Naive thymus-derived CD4-positive, alpha-beta T cell (primary cell): ENCODE measurements at regions not wholly inside any gene's neighbourhood (a gene's known extent, or its start where the extent isn't known, plus 50 kb on each side); places are given as distances from the start of the nearest gene placed in this dataset.

Source experiments
- ATAC-seq: fragments of 150-1000 bp; cut with Tn5 transposase; 2 replicates; pipeline ENCODE4 v1.10.0; 2021; ENCODE audit warnings: mild to moderate bottlenecking, moderate library complexity
- CTCF ChIA-PET: fragments of 350-600 bp; sonication (Branson Sonifier 250); formaldehyde crosslinking; loops from one replicate; lab custom pipeline; 2021; ENCODE audit warnings: antibody characterized with exemption; lab: Charles Lee
- POLR2A ChIA-PET: fragments of 350-600 bp; sonication (Branson Sonifier 250); formaldehyde crosslinking; loops from one replicate; lab custom pipeline; 2021; ENCODE audit warnings: antibody characterized with exemption, inconsistent platforms; lab: Charles Lee
- DNase-seq, 9 donors: peaks; one replicate each; pipeline versions ENCODE4 v3.0.0 to v3.0.0-alpha.2; 2020 to 2022; ENCODE audit warnings: mixed read lengths in 1 of 9
- H3K27ac ChIP-seq: one replicate; pipeline ENCODE4 v1.7.0; 2013; ENCODE audit warnings: mild to moderate bottlenecking, low read depth, low read length, moderate library complexity
- H3K27me3 ChIP-seq, 2 donors: one replicate each; pipeline ENCODE4 v1.7.0; 2013; ENCODE audit warnings: low read length in 2 of 2, mild to moderate bottlenecking in 2 of 2, moderate library complexity in 2 of 2; ENCODE audit not compliant: control insufficient read depth in 2 of 2, insufficient read depth in 2 of 2
- H3K36me3 ChIP-seq, 3 experiments: 1 replicate in 2 of 3; 2 replicates in 1 of 3; pipeline ENCODE4 v1.7.0; 2013; ENCODE audit warnings: low read length in 3 of 3, mild to moderate bottlenecking in 3 of 3, moderate library complexity in 1 of 3; ENCODE audit not compliant: insufficient read depth in 3 of 3, control insufficient read depth in 2 of 3
- H3K4me1 ChIP-seq, 2 donors: one replicate each; pipeline ENCODE4 v1.7.0; 2013; ENCODE audit warnings: low read length in 2 of 2, mild to moderate bottlenecking in 2 of 2, moderate library complexity in 1 of 2; ENCODE audit not compliant: control insufficient read depth in 2 of 2, insufficient read depth in 2 of 2
- H3K4me3 ChIP-seq: 2 replicates; pipeline ENCODE4 v1.7.0; 2013; ENCODE audit warnings: mild to moderate bottlenecking, low read length
- H3K9me3 ChIP-seq, 3 experiments: 1 replicate in 2 of 3; 2 replicates in 1 of 3; pipeline ENCODE4 v1.7.0; 2013; ENCODE audit warnings: low read length in 3 of 3; ENCODE audit not compliant: control insufficient read depth in 2 of 3
- H3K27ac Mint-ChIP-seq, 9 donors: one replicate each; pipeline ENCODE4 v1.8.0; 2020 to 2022; ENCODE audit warnings: mixed read lengths in 9 of 9, mild to moderate bottlenecking in 8 of 9, moderate library complexity in 5 of 9, inconsistent platforms in 2 of 9
- H3K27me3 Mint-ChIP-seq, 5 donors: one replicate each; pipeline ENCODE4 v1.8.0; 2021 to 2022; ENCODE audit warnings: mixed read lengths in 5 of 5, mild to moderate bottlenecking in 1 of 5
- H3K36me3 Mint-ChIP-seq, 5 donors: one replicate each; pipeline ENCODE4 v1.8.0; 2020 to 2022; ENCODE audit warnings: mixed read lengths in 5 of 5, mild to moderate bottlenecking in 3 of 5, inconsistent platforms in 1 of 5
- H3K4me1 Mint-ChIP-seq, 7 donors: one replicate each; pipeline ENCODE4 v1.8.0; 2020 to 2022; ENCODE audit warnings: mixed read lengths in 7 of 7, mild to moderate bottlenecking in 3 of 7, inconsistent platforms in 1 of 7
- H3K4me3 Mint-ChIP-seq, 10 donors: one replicate each; pipeline ENCODE4 v1.8.0; 2020 to 2022; ENCODE audit warnings: mild to moderate bottlenecking in 10 of 10, mixed read lengths in 10 of 10, moderate library complexity in 6 of 10, inconsistent platforms in 2 of 10
- H3K9me3 Mint-ChIP-seq, 11 donors: one replicate each; pipeline ENCODE4 v1.8.0; 2020 to 2022; ENCODE audit warnings: mixed read lengths in 11 of 11, mild to moderate bottlenecking in 4 of 11, inconsistent platforms in 1 of 11, moderate library complexity in 1 of 11
- intact Hi-C, 2 donors: fragments of 100-400 bp; cut with micrococcal nuclease; formaldehyde crosslinking; loops; one replicate each; pipeline ENCODE4 v1.15.1; 2023

- DNase-seq: no peak
- no peaks in the 10 kb centered on the region for H3K4me1 ChIP-seq
- no peak overlapping the region for H3K27ac Mint-ChIP-seq
- peaks cover 0 to 43% (median 20%) of the 10 kb centered on the region in 11 donors for H3K9me3 Mint-ChIP-seq
- H3K27me3 Mint-ChIP-seq: peaks cover 0 to 5% (median 0%) of the 10 kb centered on the region in 5 donors
- H3K27me3 ChIP-seq: no peaks in the 10 kb centered on the region
- no peaks in the 10 kb centered on the region for H3K36me3 ChIP-seq
- ATAC-seq: no peak
- H3K4me3 Mint-ChIP-seq: no peak overlapping the region
- no peak overlapping the region for H3K27ac ChIP-seq
- ChIA-PET CTCF (no interaction called here), POLR2A (no interaction called here)
- intact Hi-C loops: no loop called here
- no peak overlapping the region for H3K4me3 ChIP-seq
- H3K4me1 Mint-ChIP-seq: no peaks in the 10 kb centered on the region
- peaks cover 0 to 10% (median 0%) of the 10 kb centered on the region in 3 experiments for H3K9me3 ChIP-seq
- H3K36me3 Mint-ChIP-seq: peaks cover 0 to 11% (median 0%) of the 10 kb centered on the region in 5 donors
These were observed 612.2 kb downstream of the TYW1 start for GRCh38 chr7:67608806-67609205.

GRCh38 chr7:67610897-67611296 is 614.3 kb downstream of the TYW1 start:
- Histone ChIP-seq H3K27me3 (no peaks in the 10 kb centered on the region), H3K36me3 (no peaks in the 10 kb centered on the region), H3K4me1 (no peaks in the 10 kb centered on the region), H3K9me3 (peaks cover 0 to 5% (median 0%) of the 10 kb centered on the region in 3 experiments), H3K27ac (no peak overlapping the region), H3K4me3 (no peak overlapping the region)
- H3K27me3 Mint-ChIP-seq: peaks cover 0 to 5% (median 0%) of the 10 kb centered on the region in 5 donors
- no peak overlapping the region for H3K27ac Mint-ChIP-seq
- no peak overlapping the region for H3K4me3 Mint-ChIP-seq
- H3K36me3 Mint-ChIP-seq: peaks cover 0 to 7% (median 0%) of the 10 kb centered on the region in 5 donors
- intact Hi-C loops: no loop called here
- DNase-seq (no peak), ATAC-seq (no peak)
- H3K4me1 Mint-ChIP-seq: no peaks in the 10 kb centered on the region
- H3K9me3 Mint-ChIP-seq: peaks cover 3 to 37% (median 13%) of the 10 kb centered on the region in 11 donors
- CTCF ChIA-PET: no interaction called here
- POLR2A ChIA-PET: no interaction called here

DNA sequence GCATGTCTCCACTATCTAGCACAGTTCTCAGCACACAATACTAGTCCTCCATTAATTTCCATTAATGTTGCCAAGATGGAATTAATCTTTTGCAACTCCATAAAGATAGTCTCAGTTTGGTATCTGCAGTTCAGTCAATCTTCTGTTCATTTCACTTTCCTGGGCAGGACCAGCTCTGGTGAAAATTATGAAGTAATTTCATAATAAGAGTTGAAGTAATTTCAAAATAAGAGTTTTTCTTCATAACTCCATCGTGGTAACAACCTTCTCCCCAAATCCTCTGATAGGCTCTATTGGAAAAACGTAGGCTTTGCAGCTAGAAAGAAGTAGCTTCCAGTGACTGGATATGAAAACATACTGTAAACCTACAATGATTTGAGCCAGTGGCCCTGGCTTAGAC is 618.2 kb downstream of the TYW1 start:
- H3K4me1 ChIP-seq: no peaks in the 10 kb centered on the region
- ChIA-PET CTCF (no interaction called here), POLR2A (no interaction called here)
- Mint-ChIP-seq H3K4me3 (no peak overlapping the region), H3K9me3 (peaks cover 2 to 32% (median 12%) of the 10 kb centered on the region in 11 donors), H3K4me1 (no peaks in the 10 kb centered on the region), H3K27me3 (peaks cover 0 to 19% (median 4%) of the 10 kb centered on the region in 5 donors), H3K27ac (no peak overlapping the region), H3K36me3 (peaks cover 0 to 5% (median 0%) of the 10 kb centered on the region in 5 donors)
- no peak for DNase-seq
- H3K27me3 ChIP-seq: no peaks in the 10 kb centered on the region
- no peak for ATAC-seq
- H3K27ac ChIP-seq: no peak overlapping the region
- H3K4me3 ChIP-seq: no peak overlapping the region
- no peaks in the 10 kb centered on the region for H3K36me3 ChIP-seq
- peaks cover 0 to 5% (median 0%) of the 10 kb centered on the region in 3 experiments for H3K9me3 ChIP-seq
- intact Hi-C loops: no loop called here

DNA sequence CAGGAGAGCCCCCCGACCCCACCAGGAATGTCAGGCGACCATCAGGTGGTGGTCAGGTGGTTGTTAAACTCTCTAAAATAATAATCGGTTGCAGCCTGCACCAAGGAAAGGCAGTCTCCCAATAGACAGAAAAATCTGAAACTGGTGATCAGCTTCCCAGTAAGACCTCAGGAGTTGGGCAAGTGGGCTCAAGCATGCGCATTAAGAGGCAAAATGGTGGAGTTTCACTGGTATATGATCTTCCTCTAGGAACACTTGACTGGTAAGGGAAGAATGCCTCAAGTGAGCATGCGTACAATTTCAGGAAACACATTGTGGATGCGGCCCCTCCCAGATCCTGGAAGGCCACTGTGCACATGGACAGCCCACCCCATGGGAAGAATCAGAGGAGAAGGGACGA is 619.9 kb downstream of the TYW1 start:
- no peak overlapping the region for H3K27ac Mint-ChIP-seq
- ChIA-PET CTCF (no interaction called here), POLR2A (no interaction called here)
- H3K4me1 Mint-ChIP-seq: no peaks in the 10 kb centered on the region
- Histone ChIP-seq H3K36me3 (no peaks in the 10 kb centered on the region), H3K27me3 (no peaks in the 10 kb centered on the region), H3K4me1 (no peaks in the 10 kb centered on the region), H3K27ac (no peak overlapping the region), H3K9me3 (peaks cover 0 to 5% (median 0%) of the 10 kb centered on the region in 3 experiments), H3K4me3 (no peak overlapping the region)
- intact Hi-C loops: no loop called here
- peaks cover 2 to 26% (median 8%) of the 10 kb centered on the region in 11 donors for H3K9me3 Mint-ChIP-seq
- peaks cover 0 to 5% (median 0%) of the 10 kb centered on the region in 5 donors for H3K36me3 Mint-ChIP-seq
- no peak overlapping the region for H3K4me3 Mint-ChIP-seq
- no peak for ATAC-seq
- DNase-seq: no peak
- peaks cover 0 to 30% (median 14%) of the 10 kb centered on the region in 5 donors for H3K27me3 Mint-ChIP-seq

DNA sequence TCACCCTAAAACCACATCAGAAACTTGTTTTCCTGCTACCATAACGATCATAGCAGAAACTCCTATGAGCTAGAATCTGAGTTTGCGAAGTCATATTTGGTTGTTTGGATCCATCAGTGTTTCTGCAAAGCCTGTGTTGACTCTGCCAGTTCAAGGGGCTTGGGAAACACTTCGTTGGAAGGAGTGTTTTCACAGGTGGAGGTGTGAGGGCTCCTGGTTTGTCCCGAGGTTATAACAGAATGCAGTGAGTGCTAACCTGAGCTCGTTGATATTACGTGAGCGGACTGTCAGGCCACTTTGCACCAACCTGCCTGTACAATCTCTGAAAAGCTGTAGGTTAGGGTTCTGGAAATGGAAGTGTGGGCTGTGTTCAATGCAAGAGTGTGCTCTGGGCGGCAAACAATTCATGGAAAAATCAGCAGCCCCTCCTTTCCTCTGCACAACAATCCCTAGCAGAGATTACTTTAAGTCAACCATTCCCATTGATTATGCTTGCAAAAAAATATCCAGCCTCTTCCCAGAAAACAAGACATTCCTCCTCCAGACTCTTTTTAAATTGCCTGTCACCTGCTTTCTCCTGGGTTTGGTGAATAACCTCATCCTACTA is 622.0 kb downstream of the TYW1 start:
- intact Hi-C loops: no loop called here
- no peak for DNase-seq
- peaks cover 0 to 32% (median 14%) of the 10 kb centered on the region in 5 donors for H3K27me3 Mint-ChIP-seq
- Histone ChIP-seq H3K27me3 (no peaks in the 10 kb centered on the region), H3K4me3 (no peak overlapping the region), H3K9me3 (peaks cover 0 to 5% (median 0%) of the 10 kb centered on the region in 3 experiments), H3K36me3 (no peaks in the 10 kb centered on the region), H3K27ac (no peak overlapping the region), H3K4me1 (no peaks in the 10 kb centered on the region)
- no peak for ATAC-seq
- no peak overlapping the region for H3K4me3 Mint-ChIP-seq
- no peaks in the 10 kb centered on the region for H3K36me3 Mint-ChIP-seq
- ChIA-PET CTCF (no interaction called here), POLR2A (no interaction called here)
- no peaks in the 10 kb centered on the region for H3K4me1 Mint-ChIP-seq
- peaks cover 0 to 20% (median 4%) of the 10 kb centered on the region in 11 donors for H3K9me3 Mint-ChIP-seq
- no peak overlapping the region for H3K27ac Mint-ChIP-seq

DNA sequence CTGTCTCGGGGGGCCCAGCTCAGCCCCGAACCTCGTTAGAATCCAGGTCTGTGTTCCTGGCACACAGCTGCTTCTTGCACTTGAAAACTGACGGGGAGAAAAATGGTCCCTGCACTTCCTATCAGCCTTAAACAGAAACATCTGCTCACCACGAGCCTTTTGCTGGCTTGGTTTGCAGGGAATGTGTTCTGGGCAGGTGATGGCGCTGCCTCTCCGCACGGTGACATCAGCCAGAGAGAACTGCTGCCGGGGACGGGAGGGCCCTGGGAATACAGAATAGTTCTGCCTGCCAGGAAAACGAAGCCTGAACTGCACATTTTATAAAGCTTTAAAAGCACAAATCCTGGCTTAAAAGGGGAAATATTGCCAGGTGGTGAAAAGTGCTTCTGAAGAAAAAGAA is 622.5 kb downstream of the TYW1 start:
- no peaks in the 10 kb centered on the region for H3K36me3 Mint-ChIP-seq

More for the DNA sequence above, 622.5 kb downstream of the TYW1 start:
- no peak for ATAC-seq
- intact Hi-C loops: no loop called here
- Histone ChIP-seq H3K9me3 (no peaks in the 10 kb centered on the region), H3K27ac (no peak overlapping the region), H3K36me3 (no peaks in the 10 kb centered on the region), H3K4me3 (no peak overlapping the region), H3K4me1 (no peaks in the 10 kb centered on the region), H3K27me3 (no peaks in the 10 kb centered on the region)
- Mint-ChIP-seq H3K27me3 (peaks cover 0 to 32% (median 14%) of the 10 kb centered on the region in 5 donors), H3K27ac (no peak overlapping the region), H3K9me3 (peaks cover 0 to 20% (median 3%) of the 10 kb centered on the region in 11 donors), H3K4me1 (no peaks in the 10 kb centered on the region), H3K4me3 (no peak overlapping the region)
- CTCF ChIA-PET: no interaction called here
- POLR2A ChIA-PET: no interaction called here
- DNase-seq: no peak
